ENCODE measurements at regions not wholly inside any gene's neighbourhood (a gene's known extent, or its start where the extent isn't known, plus 50 kb on each side); places are given as distances from the start of the nearest gene placed in this dataset.

DNA sequence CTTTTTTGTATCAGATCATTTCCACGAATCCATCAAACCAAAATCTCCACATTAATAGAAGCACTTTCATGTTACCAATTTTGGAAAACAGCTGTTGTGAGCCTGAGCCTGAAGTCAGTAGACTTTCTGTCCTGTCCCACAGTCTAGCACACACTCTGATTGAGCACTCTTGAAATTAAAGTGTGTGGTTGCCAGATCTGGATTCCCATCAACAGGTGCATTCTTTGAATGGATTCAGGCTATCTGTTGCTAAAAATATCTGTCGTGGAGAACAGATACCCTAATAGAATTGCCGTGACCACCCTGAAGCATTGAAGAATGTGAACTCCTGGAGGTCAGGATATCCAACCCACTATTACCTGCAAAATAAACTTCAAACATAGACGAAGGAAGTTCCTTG is 73.3 kb downstream of the TFAP2A start:
- TF ChIP-seq, protein P1, sequence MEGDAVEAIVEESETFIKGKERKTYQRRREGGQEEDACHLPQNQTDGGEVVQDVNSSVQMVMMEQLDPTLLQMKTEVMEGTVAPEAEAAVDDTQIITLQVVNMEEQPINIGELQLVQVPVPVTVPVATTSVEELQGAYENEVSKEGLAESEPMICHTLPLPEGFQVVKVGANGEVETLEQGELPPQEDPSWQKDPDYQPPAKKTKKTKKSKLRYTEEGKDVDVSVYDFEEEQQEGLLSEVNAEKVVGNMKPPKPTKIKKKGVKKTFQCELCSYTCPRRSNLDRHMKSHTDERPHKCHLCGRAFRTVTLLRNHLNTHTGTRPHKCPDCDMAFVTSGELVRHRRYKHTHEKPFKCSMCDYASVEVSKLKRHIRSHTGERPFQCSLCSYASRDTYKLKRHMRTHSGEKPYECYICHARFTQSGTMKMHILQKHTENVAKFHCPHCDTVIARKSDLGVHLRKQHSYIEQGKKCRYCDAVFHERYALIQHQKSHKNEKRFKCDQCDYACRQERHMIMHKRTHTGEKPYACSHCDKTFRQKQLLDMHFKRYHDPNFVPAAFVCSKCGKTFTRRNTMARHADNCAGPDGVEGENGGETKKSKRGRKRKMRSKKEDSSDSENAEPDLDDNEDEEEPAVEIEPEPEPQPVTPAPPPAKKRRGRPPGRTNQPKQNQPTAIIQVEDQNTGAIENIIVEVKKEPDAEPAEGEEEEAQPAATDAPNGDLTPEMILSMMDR (IDR thresholded peaks at IDR 0.05) = no peak
- TF ChIP-seq POLR2A (IDR thresholded peaks at IDR 0.05) = no peak

All from uterus (tissue), 2 donors.